Liver (tissue), 3 donors: ENCODE measurements at regions not wholly inside any gene's neighbourhood (a gene's known extent, or its start where the extent isn't known, plus 50 kb on each side); places are given as distances from the start of the nearest gene placed in this dataset.

ENCODE experiments used
- FOXA2 ChIP-seq: IDR thresholded peaks from 2 replicates; pipeline ENCODE4 v1.6.1; 2016; ENCODE audit warnings: antibody characterized with exemption
- GABPA ChIP-seq, 2 donors: IDR thresholded peaks in 1 of 2; conservative IDR thresholded peaks in 1 of 2; 2 replicates each; pipeline ENCODE4 v1.6.1; 2016; ENCODE audit warnings: antibody characterized with exemption in 2 of 2, mild to moderate bottlenecking in 1 of 2, moderate library complexity in 1 of 2
- HNF4A ChIP-seq, 2 donors: conservative IDR thresholded peaks; 2 replicates each; pipeline ENCODE4 v1.6.1; 2016; ENCODE audit warnings: antibody characterized with exemption in 2 of 2, mild to moderate bottlenecking in 2 of 2
- JUND ChIP-seq, 2 donors: IDR thresholded peaks; 2 replicates each; pipeline ENCODE4 v1.6.1; 2016; ENCODE audit warnings: antibody characterized with exemption in 2 of 2
- RAD21 ChIP-seq, 2 donors: IDR thresholded peaks; 2 replicates each; pipeline ENCODE4 v1.6.1; 2016; ENCODE audit warnings: antibody characterized with exemption in 2 of 2, mild to moderate bottlenecking in 2 of 2
- SP1 ChIP-seq: IDR thresholded peaks from 2 replicates; pipeline ENCODE4 v1.6.1; 2018; ENCODE audit warnings: antibody characterized with exemption, mild to moderate bottlenecking
- YY1 ChIP-seq: IDR thresholded peaks from 2 replicates; pipeline ENCODE4 v1.6.1; 2016; ENCODE audit warnings: antibody characterized with exemption, mild to moderate bottlenecking
- TF ChIP-seq, protein P1 (sequence below): fragments of 150-350 bp; IDR thresholded peaks from 2 replicates; pipeline ENCODE4 v1.5.1; 2017; ENCODE audit warnings: improper control_type of control experiment, low read depth, low read length; ENCODE audit not compliant: missing input control
- TF ChIP-seq, protein P2 (sequence below): IDR thresholded peaks from 2 replicates; pipeline ENCODE4 v1.6.1; 2016; ENCODE audit warnings: antibody characterized with exemption
- TF ChIP-seq, protein P3 (sequence below): IDR thresholded peaks from 2 replicates; pipeline ENCODE4 v1.6.1; 2016; ENCODE audit warnings: antibody characterized with exemption
- TF ChIP-seq, protein P4 (sequence below): IDR thresholded peaks from 2 replicates; pipeline ENCODE4 v1.6.1; 2016; ENCODE audit warnings: antibody characterized with exemption
- donor health status: healthy.
- donor health status: healthy.

DNA sequence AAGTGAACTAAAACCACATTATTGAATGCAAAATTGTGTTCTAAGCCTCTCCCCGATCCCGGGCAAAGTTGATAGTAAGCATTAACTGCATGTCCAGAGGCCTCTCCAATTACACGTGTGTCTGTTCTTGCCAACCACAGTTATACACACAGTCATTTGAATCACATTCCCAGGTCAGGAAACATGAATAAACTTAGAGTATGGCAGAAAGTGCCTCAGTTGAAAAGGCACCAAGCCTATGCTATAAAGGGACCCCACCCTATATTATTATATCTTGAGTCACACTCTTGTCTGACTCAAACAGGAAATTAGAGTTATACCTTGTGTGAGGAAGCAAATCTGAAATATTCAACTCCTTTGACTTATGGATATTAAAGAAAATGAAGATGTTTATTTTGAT, 128.3 kb upstream of the STXBP6 start:
- TF ChIP-seq, protein P1, sequence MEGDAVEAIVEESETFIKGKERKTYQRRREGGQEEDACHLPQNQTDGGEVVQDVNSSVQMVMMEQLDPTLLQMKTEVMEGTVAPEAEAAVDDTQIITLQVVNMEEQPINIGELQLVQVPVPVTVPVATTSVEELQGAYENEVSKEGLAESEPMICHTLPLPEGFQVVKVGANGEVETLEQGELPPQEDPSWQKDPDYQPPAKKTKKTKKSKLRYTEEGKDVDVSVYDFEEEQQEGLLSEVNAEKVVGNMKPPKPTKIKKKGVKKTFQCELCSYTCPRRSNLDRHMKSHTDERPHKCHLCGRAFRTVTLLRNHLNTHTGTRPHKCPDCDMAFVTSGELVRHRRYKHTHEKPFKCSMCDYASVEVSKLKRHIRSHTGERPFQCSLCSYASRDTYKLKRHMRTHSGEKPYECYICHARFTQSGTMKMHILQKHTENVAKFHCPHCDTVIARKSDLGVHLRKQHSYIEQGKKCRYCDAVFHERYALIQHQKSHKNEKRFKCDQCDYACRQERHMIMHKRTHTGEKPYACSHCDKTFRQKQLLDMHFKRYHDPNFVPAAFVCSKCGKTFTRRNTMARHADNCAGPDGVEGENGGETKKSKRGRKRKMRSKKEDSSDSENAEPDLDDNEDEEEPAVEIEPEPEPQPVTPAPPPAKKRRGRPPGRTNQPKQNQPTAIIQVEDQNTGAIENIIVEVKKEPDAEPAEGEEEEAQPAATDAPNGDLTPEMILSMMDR: no peak
- no peak for TF ChIP-seq RAD21 (IDR thresholded peaks at IDR 0.05)
- TF ChIP-seq YY1: no peak
- TF ChIP-seq, protein P2, sequence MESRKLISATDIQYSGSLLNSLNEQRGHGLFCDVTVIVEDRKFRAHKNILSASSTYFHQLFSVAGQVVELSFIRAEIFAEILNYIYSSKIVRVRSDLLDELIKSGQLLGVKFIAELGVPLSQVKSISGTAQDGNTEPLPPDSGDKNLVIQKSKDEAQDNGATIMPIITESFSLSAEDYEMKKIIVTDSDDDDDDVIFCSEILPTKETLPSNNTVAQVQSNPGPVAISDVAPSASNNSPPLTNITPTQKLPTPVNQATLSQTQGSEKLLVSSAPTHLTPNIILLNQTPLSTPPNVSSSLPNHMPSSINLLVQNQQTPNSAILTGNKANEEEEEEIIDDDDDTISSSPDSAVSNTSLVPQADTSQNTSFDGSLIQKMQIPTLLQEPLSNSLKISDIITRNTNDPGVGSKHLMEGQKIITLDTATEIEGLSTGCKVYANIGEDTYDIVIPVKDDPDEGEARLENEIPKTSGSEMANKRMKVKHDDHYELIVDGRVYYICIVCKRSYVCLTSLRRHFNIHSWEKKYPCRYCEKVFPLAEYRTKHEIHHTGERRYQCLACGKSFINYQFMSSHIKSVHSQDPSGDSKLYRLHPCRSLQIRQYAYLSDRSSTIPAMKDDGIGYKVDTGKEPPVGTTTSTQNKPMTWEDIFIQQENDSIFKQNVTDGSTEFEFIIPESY: no peak
- no peak for TF ChIP-seq HNF4A (conservative IDR thresholded peaks at IDR 0.05)
- TF ChIP-seq, protein P3, sequence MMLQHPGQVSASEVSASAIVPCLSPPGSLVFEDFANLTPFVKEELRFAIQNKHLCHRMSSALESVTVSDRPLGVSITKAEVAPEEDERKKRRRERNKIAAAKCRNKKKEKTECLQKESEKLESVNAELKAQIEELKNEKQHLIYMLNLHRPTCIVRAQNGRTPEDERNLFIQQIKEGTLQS: no peak
- TF ChIP-seq SP1: no peak
- TF ChIP-seq FOXA2: no peak
- no peak for TF ChIP-seq GABPA (IDR thresholded peaks at IDR 0.05 in 1 of 2, conservative IDR thresholded peaks at IDR 0.05 in 1 of 2)
- TF ChIP-seq, protein P4, sequence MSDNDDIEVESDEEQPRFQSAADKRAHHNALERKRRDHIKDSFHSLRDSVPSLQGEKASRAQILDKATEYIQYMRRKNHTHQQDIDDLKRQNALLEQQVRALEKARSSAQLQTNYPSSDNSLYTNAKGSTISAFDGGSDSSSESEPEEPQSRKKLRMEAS: no peak
- no peak for TF ChIP-seq JUND (IDR thresholded peaks at IDR 0.05)
